SK-N-SH (cell line): ENCODE measurements at regions not wholly inside any gene's neighbourhood (a gene's known extent, or its start where the extent isn't known, plus 50 kb on each side); places are given as distances from the start of the nearest gene placed in this dataset.

Experiments used
- CTCF ChIA-PET: fragments of 300-600, 350-600 bp; formaldehyde crosslinking; extraction: SDS; loops from one replicate; lab custom pipeline; 2021; lab: Yijun Ruan, JAX
- POLR2A ChIA-PET: fragments of 350-600 bp; sonication (Branson Sonifier 250); formaldehyde crosslinking; extraction: SDS; loops from one replicate; lab custom pipeline; 2020; ENCODE audit warnings: antibody characterized with exemption, inconsistent platforms; lab: Yijun Ruan, JAX
- DNase-seq: peaks from one replicate; pipeline ENCODE4 v3.0.0; 2012
- H2AFZ ChIP-seq: fragments of 200-600 bp; sonication (generic); 2 replicates; pipeline ENCODE4 v1.8.1; 2016; ENCODE audit warnings: antibody characterized with exemption, mild to moderate bottlenecking, low read depth
- H3F3A ChIP-seq: fragments of 200-600 bp; sonication (generic); replicated peaks from 2 replicates; pipeline ENCODE3; 2016; ENCODE audit warnings: antibody characterized with exemption, mild to moderate bottlenecking; ENCODE audit not compliant: insufficient read depth
- H3K27ac ChIP-seq, 2 experiments: fragments of 200-500 bp in 1 of 2; fragments of 200-600 bp in 1 of 2; sonication (Bioruptor generic) in 1 of 2; sonication (generic), shearing (Covaris generic) in 1 of 2; 2 replicates each; pipeline versions ENCODE4 v1.5.1 to v1.6.1; 2014 to 2016; ENCODE audit warnings: low read depth in 2 of 2, inconsistent platforms in 1 of 2, low read length in 1 of 2, mild to moderate bottlenecking in 1 of 2, mixed read lengths in 1 of 2
- H3K27me3 ChIP-seq: fragments of 200-600 bp; sonication (generic), shearing (Covaris generic); 2 replicates; pipeline ENCODE4 v1.6.1; 2016; ENCODE audit warnings: mixed run types; ENCODE audit not compliant: insufficient read depth
- H3K36me3 ChIP-seq, 2 experiments: fragments of 200-500 bp in 1 of 2; fragments of 200-600 bp in 1 of 2; sonication (Bioruptor generic) in 1 of 2; sonication (generic) in 1 of 2; replicated peaks in 1 of 2; 2 replicates each; pipeline versions ENCODE3 to v1.5.1; 2014 to 2016; ENCODE audit warnings: low read length in 1 of 2, mild to moderate bottlenecking in 1 of 2; ENCODE audit not compliant: insufficient read depth in 2 of 2, control insufficient read depth in 1 of 2
- H3K4me1 ChIP-seq, 2 experiments: fragments of 200-500 bp in 1 of 2; fragments of 200-600 bp in 1 of 2; sonication (Bioruptor generic) in 1 of 2; sonication (generic), shearing (Covaris generic) in 1 of 2; 2 replicates each; pipeline versions ENCODE4 v1.5.1 to v1.6.1; 2014 to 2016; ENCODE audit warnings: low read depth in 1 of 2, low read length in 1 of 2, mixed run types in 1 of 2; ENCODE audit not compliant: insufficient read depth in 2 of 2, control insufficient read depth in 1 of 2
- H3K4me2 ChIP-seq: fragments of 200-600 bp; sonication (generic), shearing (Covaris generic); 2 replicates; pipeline ENCODE4 v1.6.1; 2017; ENCODE audit warnings: mixed run types
- H3K4me3 ChIP-seq, 2 experiments: fragments of 200-500 bp in 1 of 2; fragments of 200-600 bp in 1 of 2; sonication (Bioruptor generic) in 1 of 2; sonication (generic), shearing (Covaris generic) in 1 of 2; 2 replicates each; pipeline versions ENCODE4 v1.5.1 to v1.8.1; 2014 to 2016; ENCODE audit warnings: low read depth in 2 of 2, inconsistent platforms in 1 of 2, low read length in 1 of 2, mild to moderate bottlenecking in 1 of 2, mixed read lengths in 1 of 2, moderate library complexity in 1 of 2
- H3K79me2 ChIP-seq: fragments of 200-600 bp; sonication (generic); 2 replicates; pipeline ENCODE4 v1.8.1; 2017; ENCODE audit warnings: mild to moderate bottlenecking; ENCODE audit not compliant: insufficient read depth
- H3K9ac ChIP-seq: fragments of 200-600 bp; sonication (generic); 2 replicates; pipeline ENCODE4 v1.6.1; 2017; ENCODE audit warnings: mixed run types
- H3K9me2 ChIP-seq: fragments of 200-600 bp; sonication (generic); 2 replicates; pipeline ENCODE4 v1.6.1; 2017; ENCODE audit warnings: mixed run types
- H3K9me3 ChIP-seq: fragments of 200-600 bp; sonication (generic); 2 replicates; pipeline ENCODE4 v1.6.1; 2017; ENCODE audit warnings: mixed run types, mild to moderate bottlenecking, moderate library complexity
- H4K20me1 ChIP-seq: fragments of 200-600 bp; sonication (generic); 2 replicates; pipeline ENCODE4 v1.6.1; 2017; ENCODE audit warnings: mild to moderate bottlenecking, mixed run types; ENCODE audit not compliant: insufficient read depth
- CHD2 ChIP-seq: fragments of 150-350 bp; IDR thresholded peaks from 2 replicates; pipeline ENCODE4 v1.6.1; 2018; ENCODE audit warnings: low read length; ENCODE audit not compliant: partially characterized antibody
- ELF1 ChIP-seq: IDR thresholded peaks from 2 replicates; pipeline ENCODE4 v1.4.0; 2012
- EP300 ChIP-seq, 2 experiments: IDR thresholded peaks; 2 replicates each; pipeline versions ENCODE4 v1.4.0 to v1.6.1; 2012; ENCODE audit warnings: borderline replicate concordance in 1 of 2, low read depth in 1 of 2, low read length in 1 of 2
- EZH2phosphoT487 ChIP-seq: fragments of 200-600 bp; sonication (generic); IDR thresholded peaks from 2 replicates; pipeline ENCODE4 v1.6.1; 2017; ENCODE audit warnings: low read depth, mixed run types, mild to moderate bottlenecking, antibody characterized with exemption, moderate library complexity, borderline replicate concordance
- FOSL2 ChIP-seq: IDR thresholded peaks from 2 replicates; pipeline ENCODE4 v1.4.0; 2012; ENCODE audit warnings: low read depth, mild to moderate bottlenecking, moderate library complexity, borderline replicate concordance
- FOXJ3 ChIP-seq: sonication (generic); formaldehyde crosslinking; IDR thresholded peaks from 2 replicates; pipeline ENCODE4 v1.5.1; 2020; ENCODE audit warnings: mild to moderate bottlenecking, missing genetic modification reagents
- JUND ChIP-seq: IDR thresholded peaks from 2 replicates; pipeline ENCODE4 v1.4.0; 2012
- NFIC ChIP-seq: IDR thresholded peaks from 2 replicates; pipeline ENCODE4 v1.4.0; 2012; ENCODE audit warnings: borderline replicate concordance
- NRF1 ChIP-seq: IDR thresholded peaks from 2 replicates; pipeline ENCODE4 v1.6.1; 2012; ENCODE audit warnings: low read depth, mild to moderate bottlenecking, low read length
- POLR2AphosphoS5 ChIP-seq: IDR thresholded peaks from 2 replicates; pipeline ENCODE4 v1.6.1; 2012; ENCODE audit warnings: low read depth, low read length
- RCOR1 ChIP-seq: fragments of 150-350 bp; IDR thresholded peaks from 2 replicates; pipeline ENCODE4 v1.6.1; 2017; ENCODE audit warnings: antibody characterized with exemption, low read length
- RXRA ChIP-seq: IDR thresholded peaks from 2 replicates; pipeline ENCODE4 v1.4.0; 2012; ENCODE audit warnings: low read depth, mild to moderate bottlenecking, borderline replicate concordance
- SIN3A ChIP-seq: IDR thresholded peaks from 2 replicates; pipeline ENCODE4 v1.6.1; 2012; ENCODE audit warnings: low read depth, mild to moderate bottlenecking, low read length, moderate library complexity, borderline replicate concordance
- TAF1 ChIP-seq: IDR thresholded peaks from 2 replicates; pipeline ENCODE4 v1.6.1; 2012; ENCODE audit warnings: low read depth, mild to moderate bottlenecking, low read length, moderate library complexity, borderline replicate concordance
- TEAD4 ChIP-seq: IDR thresholded peaks from 2 replicates; pipeline ENCODE4 v1.4.0; 2012; ENCODE audit warnings: mild to moderate bottlenecking, borderline replicate concordance; ENCODE audit not compliant: insufficient read depth
- WGBS: methylation state at CpG from one replicate; pipeline ENCODE4 v1.1.6; 2017; ENCODE audit warnings: low lambda C conversion rate; 5-methylcytosine and 5-hydroxymethylcytosine counted together
- TF ChIP-seq, protein P1 (sequence below): IDR thresholded peaks from 2 replicates; pipeline ENCODE4; 2012
- TF ChIP-seq, protein P2 (sequence below): fragments of 150-350 bp; IDR thresholded peaks from 2 replicates; pipeline ENCODE4 v1.6.1; 2016; ENCODE audit warnings: mild to moderate bottlenecking, low read depth, low read length

DNA sequence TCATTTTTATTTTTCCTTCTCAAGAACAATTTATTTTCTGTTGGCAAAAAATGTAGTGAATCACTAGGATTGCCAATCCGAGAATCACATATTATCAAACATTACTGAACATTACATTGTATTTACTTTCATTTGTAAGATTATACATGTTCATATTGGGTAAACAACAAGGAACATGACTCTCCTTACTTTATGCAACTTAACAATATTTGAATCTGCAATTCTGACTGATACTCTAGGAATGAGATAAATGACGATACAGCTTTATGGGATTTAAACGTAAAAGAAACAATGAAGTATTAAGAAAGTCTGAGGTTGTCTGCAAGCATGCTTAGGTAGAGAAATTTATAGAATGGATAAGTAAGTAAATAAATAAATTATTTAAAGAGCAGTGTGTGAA, 2302.9 kb downstream of the MAT2B start:
- no peak overlapping the region for H3K9ac ChIP-seq
- H3K27me3 ChIP-seq, result no peaks in the 10 kb centered on the region
- no peak for DNase-seq
- H2AFZ ChIP-seq, result no peak overlapping the region
- H3K9me2 ChIP-seq, result no peaks in the 10 kb centered on the region; the same call in 1 of the 2 replicates
- ChIA-PET POLR2A (no interaction called here), CTCF (no interaction called here)
- 53% methylated on average over 3 of the region's 3 CpGs for WGBS
- H3F3A ChIP-seq, result no peaks in the 10 kb centered on the region
- no peaks in the 10 kb centered on the region for H3K9me3 ChIP-seq
- no peaks in the 10 kb centered on the region for H3K79me2 ChIP-seq
- no peaks in the 10 kb centered on the region for H3K4me1 ChIP-seq
- TF ChIP-seq RXRA, result no peak
- TF ChIP-seq CHD2, result no peak
- TF ChIP-seq EP300 (IDR thresholded peaks at IDR 0.05; ENCODE audit: borderline replicate concordance in 1 of 2, low read depth in 1 of 2, low read length in 1 of 2), result no peak
- TF ChIP-seq SIN3A, result no peak
- no peak for TF ChIP-seq ELF1
- no peak for TF ChIP-seq TEAD4
- TF ChIP-seq POLR2AphosphoS5, result no peak
- no peak for TF ChIP-seq NFIC
- no peak for TF ChIP-seq NRF1
- no peak overlapping the region for H3K4me2 ChIP-seq
- H3K27ac ChIP-seq, result no peak overlapping the region
- H3K36me3 ChIP-seq, result no peaks in the 10 kb centered on the region
- no peak overlapping the region for H3K4me3 ChIP-seq
- H4K20me1 ChIP-seq, result no peaks in the 10 kb centered on the region

DNA sequence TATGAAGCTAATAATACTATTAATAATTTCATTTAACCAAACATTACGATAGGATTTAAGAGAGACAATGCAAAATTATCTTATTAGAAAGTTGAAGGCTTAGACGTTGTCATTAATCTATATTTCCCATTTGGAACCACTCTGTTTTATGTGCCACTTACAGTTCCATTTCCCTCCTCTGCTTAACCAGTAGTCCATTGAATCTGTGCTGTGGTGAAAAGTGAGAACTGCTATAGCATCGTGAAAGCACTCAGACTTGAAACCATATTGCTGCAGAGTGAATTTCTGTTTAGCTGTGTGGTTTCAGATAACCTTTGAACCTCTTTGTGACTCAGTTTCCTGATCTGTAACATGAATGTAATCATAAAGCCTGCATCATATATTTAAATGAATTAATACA, 2304.5 kb downstream of the MAT2B start:
- Histone ChIP-seq H3K4me1 (no peaks in the 10 kb centered on the region), H3K4me2 (no peak overlapping the region), H3K36me3 (no peaks in the 10 kb centered on the region), H3K4me3 (no peak overlapping the region), H3K27ac (no peak overlapping the region), H3K9ac (no peak overlapping the region)
- no peak for DNase-seq
- WGBS, result 6% methylated on average over 3 of the region's 3 CpGs
- POLR2A ChIA-PET, result no interaction called here
- TF ChIP-seq EZH2phosphoT487 (no peak), FOXJ3 (CRISPR knock-in tag) (no peak), FOSL2 (no peak), JUND (no peak), CHD2 (no peak), RCOR1 (no peak), SIN3A (no peak), TAF1 (no peak)
- TF ChIP-seq, protein P1, sequence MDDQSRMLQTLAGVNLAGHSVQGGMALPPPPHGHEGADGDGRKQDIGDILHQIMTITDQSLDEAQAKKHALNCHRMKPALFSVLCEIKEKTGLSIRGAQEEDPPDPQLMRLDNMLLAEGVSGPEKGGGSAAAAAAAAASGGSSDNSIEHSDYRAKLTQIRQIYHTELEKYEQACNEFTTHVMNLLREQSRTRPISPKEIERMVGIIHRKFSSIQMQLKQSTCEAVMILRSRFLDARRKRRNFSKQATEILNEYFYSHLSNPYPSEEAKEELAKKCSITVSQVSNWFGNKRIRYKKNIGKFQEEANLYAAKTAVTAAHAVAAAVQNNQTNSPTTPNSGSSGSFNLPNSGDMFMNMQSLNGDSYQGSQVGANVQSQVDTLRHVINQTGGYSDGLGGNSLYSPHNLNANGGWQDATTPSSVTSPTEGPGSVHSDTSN, result no peak
- TF ChIP-seq, protein P2, sequence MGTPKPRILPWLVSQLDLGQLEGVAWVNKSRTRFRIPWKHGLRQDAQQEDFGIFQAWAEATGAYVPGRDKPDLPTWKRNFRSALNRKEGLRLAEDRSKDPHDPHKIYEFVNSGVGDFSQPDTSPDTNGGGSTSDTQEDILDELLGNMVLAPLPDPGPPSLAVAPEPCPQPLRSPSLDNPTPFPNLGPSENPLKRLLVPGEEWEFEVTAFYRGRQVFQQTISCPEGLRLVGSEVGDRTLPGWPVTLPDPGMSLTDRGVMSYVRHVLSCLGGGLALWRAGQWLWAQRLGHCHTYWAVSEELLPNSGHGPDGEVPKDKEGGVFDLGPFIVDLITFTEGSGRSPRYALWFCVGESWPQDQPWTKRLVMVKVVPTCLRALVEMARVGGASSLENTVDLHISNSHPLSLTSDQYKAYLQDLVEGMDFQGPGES, result no peak
- TF ChIP-seq, all 33 proteins: peak for 0
- no peaks in the 10 kb centered on the region for H4K20me1 ChIP-seq
- no peaks in the 10 kb centered on the region for H3K27me3 ChIP-seq
- H3K9me3 ChIP-seq, result no peaks in the 10 kb centered on the region
- no peaks in the 10 kb centered on the region for H3F3A ChIP-seq
- H3K79me2 ChIP-seq, result no peaks in the 10 kb centered on the region
- CTCF ChIA-PET, result no interaction called here
- H3K9me2 ChIP-seq, result no peaks in the 10 kb centered on the region; the same call in 1 of the 2 replicates
- H2AFZ ChIP-seq, result no peak overlapping the region
